ENCODE measurements at regions not wholly inside any gene's neighbourhood (a gene's known extent, or its start where the extent isn't known, plus 50 kb on each side); places are given as distances from the start of the nearest gene placed in this dataset.

GRCh38 chr1:25028907-25029599 is 99.0 kb upstream of the RUNX3 start:
- H3K4me1 ChIP-seq (ENCODE audit: insufficient read depth, low read length, poor library complexity, severe bottlenecking) = peaks cover 68% of the 10 kb centered on the region
- no peaks in the 10 kb centered on the region for H3K36me3 ChIP-seq (ENCODE audit: insufficient read depth, low read length)
- TF ChIP-seq EZH2phosphoT487 (IDR thresholded peaks at IDR 0.05; ENCODE audit: borderline replicate concordance, low read depth, low read length) (no peak), CTCF (conservative IDR thresholded peaks at IDR 0.05; ENCODE audit: low read length) (no peak)
- no peaks in the 10 kb centered on the region for H3K9me3 ChIP-seq (ENCODE audit: low read length)
- H2AFZ ChIP-seq (ENCODE audit: low read length) = peak overlapping the region; percentile 75; the same call in 1 of the 2 replicates
- no peak for DNase-seq (ENCODE audit: low spot score)
- POLR2A ChIA-PET = no interaction called here
- no peaks in the 10 kb centered on the region for H3K79me2 ChIP-seq (ENCODE audit: insufficient read depth, low read depth, low read length)
- no peaks in the 10 kb centered on the region for H4K20me1 ChIP-seq (ENCODE audit: insufficient read depth, low read length)
- no peaks in the 10 kb centered on the region for H3K9me2 ChIP-seq (ENCODE audit: insufficient read depth, low read length)
- intact Hi-C loops (cut with micrococcal nuclease; ENCODE audit: unreplicated experiment) = no loop called here
- no TSS peak for BruUV-seq (replicated peaks)
- CTCF ChIA-PET (ENCODE audit: unreplicated experiment) = no interaction called here
- H3K27ac ChIP-seq (ENCODE audit: low read depth, low read length, poor library complexity, severe bottlenecking) = no peak overlapping the region
- H3K4me3 ChIP-seq (ENCODE audit: low read depth, low read length, poor library complexity, severe bottlenecking) = no peak overlapping the region
- peak overlapping the region; percentile 38; the same call in 1 of the 2 replicates for H3K4me2 ChIP-seq (ENCODE audit: low read length)

- H3K9me3 ChIP-seq (ENCODE audit: low read length) = no peaks in the 10 kb centered on the region
- H3K9me2 ChIP-seq (ENCODE audit: insufficient read depth, low read length) = no peaks in the 10 kb centered on the region
- peak overlapping the region; percentile 75; the same call in 1 of the 2 replicates for H2AFZ ChIP-seq (ENCODE audit: low read length)
- H4K20me1 ChIP-seq (ENCODE audit: insufficient read depth, low read length) = no peaks in the 10 kb centered on the region
- H3K27ac ChIP-seq (ENCODE audit: low read depth, low read length, poor library complexity, severe bottlenecking) = no peak overlapping the region
- DNase-seq (ENCODE audit: low spot score) = no peak
- peak overlapping the region; percentile 38; the same call in 1 of the 2 replicates for H3K4me2 ChIP-seq (ENCODE audit: low read length)
- ChIA-PET CTCF (ENCODE audit: unreplicated experiment) (no interaction called here), POLR2A (no interaction called here)
- H3K36me3 ChIP-seq (ENCODE audit: insufficient read depth, low read length) = no peaks in the 10 kb centered on the region
- no peak for TF ChIP-seq CTCF (conservative IDR thresholded peaks at IDR 0.05; ENCODE audit: low read length)
- peaks cover 68% of the 10 kb centered on the region for H3K4me1 ChIP-seq (ENCODE audit: insufficient read depth, low read length, poor library complexity, severe bottlenecking)
- intact Hi-C loops (cut with micrococcal nuclease; ENCODE audit: unreplicated experiment) = no loop called here
- no peaks in the 10 kb centered on the region for H3K79me2 ChIP-seq (ENCODE audit: insufficient read depth, low read depth, low read length)
- no peak overlapping the region for H3K4me3 ChIP-seq (ENCODE audit: low read depth, low read length, poor library complexity, severe bottlenecking)
- no TSS peak for BruUV-seq (replicated peaks)
These were observed 98.5 kb upstream of the RUNX3 start for GRCh38 chr1:25028587-25028906.

GRCh38 chr1:25027822-25028586 is 97.9 kb upstream of the RUNX3 start:
- CTCF ChIA-PET (ENCODE audit: unreplicated experiment) = no interaction called here
- intact Hi-C loops (cut with micrococcal nuclease; ENCODE audit: unreplicated experiment) = no loop called here
- BruUV-seq (replicated peaks) = no TSS peak

More at GRCh38 chr1:25027822-25028586, 97.9 kb upstream of the RUNX3 start:
- Histone ChIP-seq H3K4me3 (ENCODE audit: low read depth, low read length, poor library complexity, severe bottlenecking) (no peak overlapping the region), H4K20me1 (ENCODE audit: insufficient read depth, low read length) (no peaks in the 10 kb centered on the region), H3K36me3 (ENCODE audit: insufficient read depth, low read length) (no peaks in the 10 kb centered on the region), H3K4me1 (ENCODE audit: insufficient read depth, low read length, poor library complexity, severe bottlenecking) (peaks cover 68% of the 10 kb centered on the region), H3K79me2 (ENCODE audit: insufficient read depth, low read depth, low read length) (no peaks in the 10 kb centered on the region), H2AFZ (ENCODE audit: low read length) (no peak overlapping the region), H3K4me2 (ENCODE audit: low read length) (no peak overlapping the region), H3K9me3 (ENCODE audit: low read length) (no peaks in the 10 kb centered on the region), H3K27ac (ENCODE audit: low read depth, low read length, poor library complexity, severe bottlenecking) (no peak overlapping the region), H3K9me2 (ENCODE audit: insufficient read depth, low read length) (no peaks in the 10 kb centered on the region)
- no peak for TF ChIP-seq EZH2phosphoT487 (IDR thresholded peaks at IDR 0.05; ENCODE audit: borderline replicate concordance, low read depth, low read length)
- TF ChIP-seq CTCF (conservative IDR thresholded peaks at IDR 0.05; ENCODE audit: low read length) = no peak
- DNase-seq (ENCODE audit: low spot score) = no peak
- POLR2A ChIA-PET = no interaction called here
